B cell (primary cell): ENCODE measurements at regions not wholly inside any gene's neighbourhood (a gene's known extent, or its start where the extent isn't known, plus 50 kb on each side); places are given as distances from the start of the nearest gene placed in this dataset.

Experiments used
- ATAC-seq: fragments of 200-7000 bp; cut with Tn5 transposase; one replicate; pipeline ENCODE4 v1.10.0; 2021; ENCODE audit warnings: low read depth, mild to moderate bottlenecking, moderate number of reproducible peaks, moderate library complexity
- CTCF ChIA-PET: fragments of 350-600 bp; sonication (Branson Sonifier 250); formaldehyde crosslinking; loops from one replicate; lab custom pipeline; 2021; ENCODE audit warnings: antibody characterized with exemption, inconsistent platforms; lab: Charles Lee
- POLR2A ChIA-PET: fragments of 350-600 bp; sonication (Branson Sonifier 250); formaldehyde crosslinking; loops from one replicate; lab custom pipeline; 2021; ENCODE audit warnings: antibody characterized with exemption; lab: Charles Lee
- DNase-seq: peaks from one replicate; pipeline ENCODE4 v3.0.0; 2013
- H2AFZ ChIP-seq: 2 replicates; pipeline ENCODE4 v1.6.1; 2012; ENCODE audit warnings: mild to moderate bottlenecking, low read depth, low read length; ENCODE audit not compliant: insufficient read depth, poor library complexity, severe bottlenecking
- H3K27ac ChIP-seq, 2 donors: 1 replicate in 1 of 2; 2 replicates in 1 of 2; pipeline ENCODE4 v1.5.1; 2012 to 2013; ENCODE audit warnings: low read length in 2 of 2, mild to moderate bottlenecking in 2 of 2, moderate library complexity in 1 of 2
- H3K27me3 ChIP-seq, 4 experiments: fragments of 200-600 bp in 1 of 4; sonication (generic) in 1 of 4; replicated peaks in 1 of 4; 1 replicate in 2 of 4; 2 replicates in 2 of 4; pipeline versions ENCODE4 v1.6.1 to v1.7.0; 2013 to 2016; ENCODE audit warnings: low read length in 3 of 4, mild to moderate bottlenecking in 2 of 4, mixed read lengths in 1 of 4, moderate library complexity in 1 of 4; ENCODE audit not compliant: insufficient read depth in 4 of 4, control insufficient read depth in 3 of 4; ENCODE audit errors: control extremely low read depth in 1 of 4
- H3K36me3 ChIP-seq, 2 experiments: replicated peaks in 1 of 2; 1 replicate in 1 of 2; 2 replicates in 1 of 2; pipeline versions ENCODE4 v1.6.1 to v1.7.1; 2013; ENCODE audit warnings: low read length in 1 of 2; ENCODE audit not compliant: insufficient read depth in 2 of 2, control insufficient read depth in 1 of 2; ENCODE audit errors: control extremely low read depth in 1 of 2, extremely low read depth in 1 of 2
- H3K4me1 ChIP-seq, 2 donors: fragments of 200-600 bp in 1 of 2; sonication (generic) in 1 of 2; 1 replicate in 1 of 2; 2 replicates in 1 of 2; pipeline versions ENCODE4 v1.5.1 to v1.6.1; 2013 to 2017; ENCODE audit warnings: low read length in 2 of 2; ENCODE audit not compliant: control insufficient read depth in 2 of 2, insufficient read depth in 2 of 2
- H3K4me2 ChIP-seq: replicated peaks from 2 replicates; pipeline ENCODE3; 2012; ENCODE audit warnings: mild to moderate bottlenecking, low read depth, low read length; ENCODE audit not compliant: poor library complexity, severe bottlenecking
- H3K4me3 ChIP-seq, 5 experiments: fragments of 200-600 bp in 1 of 5; sonication (generic) in 1 of 5; 1 replicate in 3 of 5; 2 replicates in 2 of 5; pipeline versions ENCODE4 v1.5.1 to v1.7.0; 2011 to 2016; ENCODE audit warnings: low read length in 4 of 5, mild to moderate bottlenecking in 4 of 5, low read depth in 2 of 5, control low read depth in 1 of 5, moderate library complexity in 1 of 5; ENCODE audit not compliant: insufficient read depth in 1 of 5; ENCODE audit errors: control extremely low read depth in 1 of 5, extremely low read depth in 1 of 5
- H3K79me2 ChIP-seq: fragments of 200-600 bp; sonication (generic); one replicate; pipeline ENCODE4 v1.6.0; 2016; ENCODE audit warnings: low read length; ENCODE audit not compliant: control insufficient read depth, insufficient read depth
- H3K9ac ChIP-seq: fragments of 200-600 bp; sonication (generic); 2 replicates; pipeline ENCODE4 v1.6.1; 2017; ENCODE audit warnings: mild to moderate bottlenecking, low read length, moderate library complexity
- H3K9me3 ChIP-seq, 3 donors: one replicate each; pipeline versions ENCODE4 v1.6.1 to v1.7.1; 2013; ENCODE audit warnings: low read length in 2 of 3; ENCODE audit not compliant: control insufficient read depth in 2 of 3, insufficient read depth in 1 of 3; ENCODE audit errors: control extremely low read depth in 1 of 3
- H4K20me1 ChIP-seq: 2 replicates; pipeline ENCODE4 v1.6.0; 2012; ENCODE audit warnings: mild to moderate bottlenecking, low read length; ENCODE audit not compliant: insufficient read depth, control insufficient read depth, poor library complexity, severe bottlenecking
- H3K27ac Mint-ChIP-seq: one replicate; pipeline ENCODE4 v1.8.0; 2021; ENCODE audit warnings: mixed read lengths
- H3K27me3 Mint-ChIP-seq: one replicate; pipeline ENCODE4 v1.8.0; 2021; ENCODE audit warnings: mixed read lengths
- H3K4me1 Mint-ChIP-seq: one replicate; pipeline ENCODE4 v1.8.0; 2021; ENCODE audit warnings: mixed read lengths
- H3K4me3 Mint-ChIP-seq: one replicate; pipeline ENCODE4 v1.8.0; 2021; ENCODE audit warnings: mixed read lengths
- H3K9me3 Mint-ChIP-seq: one replicate; pipeline ENCODE4 v1.8.0; 2022; ENCODE audit warnings: mixed read lengths; ENCODE audit not compliant: insufficient read depth
- CTCF ChIP-seq: fragments of 200-600 bp; IDR thresholded peaks from one replicate; pipeline ENCODE4 v1.8.0; 2022; ENCODE audit warnings: antibody characterized with exemption, mild to moderate bottlenecking
- EZH2 ChIP-seq: IDR thresholded peaks from 2 replicates; pipeline ENCODE4 v1.6.1; 2012; ENCODE audit warnings: borderline replicate concordance, low read depth, mild to moderate bottlenecking, moderate library complexity, low read length; ENCODE audit not compliant: insufficient read depth, poor library complexity, severe bottlenecking
- WGBS: methylation state at CpG from one replicate; pipeline ENCODE4 v1.1.5; 2013; ENCODE audit warnings: missing lambda C conversion rate; ENCODE audit not compliant: insufficient coverage; 5-methylcytosine and 5-hydroxymethylcytosine counted together
- intact Hi-C: fragments of 100-400 bp; cut with micrococcal nuclease; formaldehyde crosslinking; loops from one replicate; pipeline ENCODE4 v1.10.0; 2022

DNA sequence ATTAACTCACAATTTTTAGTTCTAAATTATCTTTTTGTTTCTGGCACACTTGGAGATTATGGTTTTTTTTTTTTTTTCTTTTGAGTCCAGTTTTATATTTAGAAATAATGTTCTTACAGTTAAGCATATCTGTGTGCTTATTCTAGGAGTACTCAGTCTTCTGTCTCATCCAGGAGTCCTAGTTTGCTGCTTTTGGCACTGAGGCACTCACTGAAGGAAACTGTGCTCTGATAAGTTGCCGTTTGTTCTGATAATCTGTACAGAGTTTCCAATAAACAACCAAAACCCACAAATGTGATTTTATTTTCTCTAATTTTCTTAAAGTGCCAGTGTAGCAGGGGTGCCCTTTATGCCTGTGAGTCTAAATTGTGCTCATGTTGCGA is 251.0 kb downstream of the LRRC70 start:
- ATAC-seq: no peak
- intact Hi-C loops: no loop called here
- no peak overlapping the region for H3K27ac ChIP-seq
- Mint-ChIP-seq H3K4me1 (no peaks in the 10 kb centered on the region), H3K4me3 (no peak overlapping the region), H3K27me3 (no peaks in the 10 kb centered on the region), H3K9me3 (peaks cover 4% of the 10 kb centered on the region), H3K27ac (no peak overlapping the region)
- H3K9ac ChIP-seq: no peak overlapping the region
- H3K4me2 ChIP-seq: no peak overlapping the region
- H2AFZ ChIP-seq: no peak overlapping the region
- H4K20me1 ChIP-seq: no peaks in the 10 kb centered on the region
- peaks cover 0 to 11% (median 0%) of the 10 kb centered on the region in 3 donors for H3K9me3 ChIP-seq
- no peaks in the 10 kb centered on the region for H3K36me3 ChIP-seq
- no peaks in the 10 kb centered on the region for H3K4me1 ChIP-seq
- H3K27me3 ChIP-seq: no peaks in the 10 kb centered on the region
- 75% methylated on average over 1 of the region's 2 CpGs for WGBS
- TF ChIP-seq EZH2 (no peak), CTCF (no peak)
- ChIA-PET POLR2A (no interaction called here), CTCF (no interaction called here)
- no peak for DNase-seq
- no peaks in the 10 kb centered on the region for H3K79me2 ChIP-seq
- no peak overlapping the region for H3K4me3 ChIP-seq

DNA sequence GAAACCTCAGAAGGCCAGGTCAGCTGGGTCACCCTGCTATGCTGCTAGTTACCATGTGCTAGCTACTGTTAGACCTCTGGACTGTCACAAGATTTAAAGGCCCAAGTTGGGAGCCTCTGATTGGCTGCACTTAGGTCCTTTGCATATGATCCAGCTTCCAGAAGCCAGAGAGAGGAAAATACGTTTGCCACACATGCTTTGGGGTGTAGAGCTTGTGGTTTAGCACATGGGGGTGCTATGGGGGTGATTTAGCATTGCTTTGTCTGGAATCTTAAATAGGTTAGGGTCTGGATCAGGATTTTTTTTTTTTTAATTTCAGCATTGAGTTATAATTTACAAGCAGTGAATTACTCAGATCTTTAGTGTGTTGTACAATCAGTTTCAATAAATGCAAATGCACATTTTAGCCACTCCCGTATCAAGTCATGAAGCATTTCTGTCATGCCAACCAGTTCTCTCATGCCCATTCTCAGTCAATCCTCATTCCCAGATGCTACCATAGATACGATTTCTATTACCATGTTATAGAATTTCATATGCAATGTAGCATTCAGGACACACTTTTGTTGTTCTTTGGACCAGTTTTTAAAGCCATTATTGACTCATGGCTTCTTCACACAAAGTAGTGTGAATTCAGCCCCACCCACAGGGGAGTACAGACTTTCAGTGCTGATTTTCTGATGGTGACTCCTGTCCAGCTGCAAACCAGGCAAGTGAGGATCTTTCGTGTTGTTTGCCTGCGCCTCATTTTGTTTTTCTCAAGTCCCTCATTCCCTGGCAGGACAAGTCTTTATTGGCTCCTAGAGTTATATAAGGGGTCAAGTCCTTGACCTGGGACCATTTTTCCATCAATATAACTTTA is 250.4 kb downstream of the LRRC70 start:
- 57% methylated on average over 3 of the region's 5 CpGs for WGBS
- H3K4me2 ChIP-seq: no peak overlapping the region
- Mint-ChIP-seq H3K9me3 (peaks cover 4% of the 10 kb centered on the region), H3K4me3 (no peak overlapping the region), H3K27me3 (no peaks in the 10 kb centered on the region), H3K27ac (no peak overlapping the region), H3K4me1 (no peaks in the 10 kb centered on the region)
- no peaks in the 10 kb centered on the region for H4K20me1 ChIP-seq
- H3K36me3 ChIP-seq: no peaks in the 10 kb centered on the region
- no peak for TF ChIP-seq EZH2
- no peak for TF ChIP-seq CTCF
- H3K4me3 ChIP-seq: no peak overlapping the region
- no peak for DNase-seq
- H3K79me2 ChIP-seq: no peaks in the 10 kb centered on the region
- no peaks in the 10 kb centered on the region for H3K27me3 ChIP-seq
- no peak overlapping the region for H3K27ac ChIP-seq
- H2AFZ ChIP-seq: no peak overlapping the region
- H3K9ac ChIP-seq: no peak overlapping the region
- peaks cover 0 to 11% (median 0%) of the 10 kb centered on the region in 3 donors for H3K9me3 ChIP-seq
- intact Hi-C loops: no loop called here
- no peak for ATAC-seq
- H3K4me1 ChIP-seq: no peaks in the 10 kb centered on the region
- CTCF ChIA-PET: no interaction called here
- POLR2A ChIA-PET: no interaction called here
